Femur (tissue), 1 donor: ENCODE measurements at regions not wholly inside any gene's neighbourhood (a gene's known extent, or its start where the extent isn't known, plus 50 kb on each side); places are given as distances from the start of the nearest gene placed in this dataset.

Source experiments
- DNase-seq: peaks from one replicate; pipeline ENCODE4 v3.0.0-alpha.2; 2017

GRCh38 chr9:14427419-14427818 is 113.5 kb upstream of the NFIB start:
- DNase-seq = no peak

- no peak for DNase-seq
These were observed 111.0 kb upstream of the NFIB start for GRCh38 chr9:14424983-14425382.

- DNase-seq = no peak
These were observed 110.3 kb upstream of the NFIB start for GRCh38 chr9:14424289-14424688.

GRCh38 chr9:14423815-14424261 is 109.9 kb upstream of the NFIB start:
- DNase-seq = no peak

- no peak for DNase-seq
These were observed 107.3 kb upstream of the NFIB start for GRCh38 chr9:14421291-14421690.

- peak; percentile 77 for DNase-seq
These were observed 105.3 kb upstream of the NFIB start for GRCh38 chr9:14418941-14419937.

GRCh38 chr9:14418301-14418940 is 104.5 kb upstream of the NFIB start:
- peak; percentile 66 for DNase-seq

GRCh38 chr9:14417237-14417636 is 103.3 kb upstream of the NFIB start:
- no peak for DNase-seq

GRCh38 chr9:14415947-14416346 is 102.0 kb upstream of the NFIB start:
- DNase-seq = no peak

GRCh38 chr9:14413812-14414211 is 99.9 kb upstream of the NFIB start:
- DNase-seq = no peak

GRCh38 chr9:14412775-14413174 is 98.8 kb upstream of the NFIB start:
- DNase-seq = no peak

- DNase-seq = no peak
These were observed 92.5 kb upstream of the NFIB start for GRCh38 chr9:14406463-14406862.

GRCh38 chr9:14405176-14405706 is 91.3 kb upstream of the NFIB start:
- DNase-seq = no peak

GRCh38 chr9:14403081-14403480 is 89.1 kb upstream of the NFIB start:
- peak; percentile 61 for DNase-seq

GRCh38 chr9:14402583-14402982 is 88.6 kb upstream of the NFIB start:
- DNase-seq = no peak

- DNase-seq = no peak
These were observed 88.0 kb upstream of the NFIB start for GRCh38 chr9:14401911-14402310.

- DNase-seq = peak; percentile 74
These were observed 86.7 kb upstream of the NFIB start for GRCh38 chr9:14400658-14400995.

- no peak for DNase-seq
These were observed 86.1 kb upstream of the NFIB start for GRCh38 chr9:14399756-14400657.

GRCh38 chr9:14398473-14398872 is 84.5 kb upstream of the NFIB start:
- no peak for DNase-seq

GRCh38 chr9:14396171-14396570 is 82.2 kb upstream of the NFIB start:
- no peak for DNase-seq

GRCh38 chr9:14395317-14396082 is 81.6 kb upstream of the NFIB start:
- DNase-seq = peak; percentile 72

- DNase-seq = no peak
These were observed 79.5 kb upstream of the NFIB start for GRCh38 chr9:14393418-14393817.
